ENCODE measurements at regions not wholly inside any gene's neighbourhood (a gene's known extent, or its start where the extent isn't known, plus 50 kb on each side); places are given as distances from the start of the nearest gene placed in this dataset.

- dilution Hi-C loops (cut with HindIII; ENCODE audit: low sequenced_read_pairs, unreplicated experiment), result no loop called here
- POLR2A ChIA-PET (ENCODE audit: unreplicated experiment), result no interaction called here
- H3K27me3 ChIP-seq (ENCODE audit: control insufficient read depth, insufficient read depth, low read length), result 0 out of 2 replicates have a peak, but pooled peaks cover 2% of the 10 kb centered on the region
Observed at GRCh38 chr9:86644675-86645034, 290.4 kb upstream of the TUT7 start.

More at GRCh38 chr9:86644675-86645034, 290.4 kb upstream of the TUT7 start:
- H2BK20ac ChIP-seq (ENCODE audit: low read depth, low read length), result no peak overlapping the region
- H3K79me1 ChIP-seq (ENCODE audit: low read depth in 1 of 2, low read length in 2 of 2), result no peaks in the 10 kb centered on the region
- no peak overlapping the region for H3K18ac ChIP-seq (ENCODE audit: low read depth, low read length)
- H4K5ac ChIP-seq (ENCODE audit: low read depth, low read length), result no peak overlapping the region
- no peak overlapping the region for H3K27ac ChIP-seq (ENCODE audit: insufficient read depth, low read length)
- in situ Hi-C loops (cut with MboI; ENCODE audit: low sequenced_read_pairs), result loop anchor here (25.0 kb wide), 1 partner anchor 293 kb away; the partner anchor contains the start of gene GAS1
- H2BK5ac ChIP-seq (ENCODE audit: low read depth, low read length, poor library complexity, severe bottlenecking), result no peak overlapping the region
- H2BK120ac ChIP-seq (ENCODE audit: low read depth, low read length), result no peak overlapping the region
- H2BK15ac ChIP-seq (ENCODE audit: low read depth, low read length), result no peak overlapping the region
- no peaks in the 10 kb centered on the region for H3K9me1 ChIP-seq (ENCODE audit: insufficient read depth, low read length)
- no peaks in the 10 kb centered on the region for H3K36me3 ChIP-seq (ENCODE audit: control insufficient read depth, insufficient read depth, low read length)
- no peak for DNase-seq
- H3K23ac ChIP-seq (ENCODE audit: low read depth, low read length), result no peak overlapping the region
- intact Hi-C loops (cut with micrococcal nuclease), result no loop called here
- H3K9me3 ChIP-seq (ENCODE audit: control insufficient read depth, insufficient read depth, low read length), result no peaks in the 10 kb centered on the region
- H3K4me3 ChIP-seq (ENCODE audit: insufficient read depth, low read depth, low read length), result no peak overlapping the region
- no peak overlapping the region for H4K91ac ChIP-seq (ENCODE audit: insufficient read depth, low read depth, low read length)
- no peak for ATAC-seq (ENCODE audit: low read depth)
- H4K8ac ChIP-seq (ENCODE audit: low read depth in 2 of 2, low read length in 2 of 2), result no peak overlapping the region
- H2AFZ ChIP-seq (replicated peaks; ENCODE audit: low read length, poor library complexity), result no peak overlapping the region
- no TSS peak for BruUV-seq (replicated peaks)
- no peak overlapping the region for H2AK9ac ChIP-seq (replicated peaks; ENCODE audit: low read depth, low read length, poor library complexity)
- H3K4ac ChIP-seq (ENCODE audit: low read depth, low read length), result no peak overlapping the region
- no peaks in the 10 kb centered on the region for H4K20me1 ChIP-seq (ENCODE audit: insufficient read depth, low read length)
- H3K4me1 ChIP-seq (ENCODE audit: control insufficient read depth, insufficient read depth, low read length), result no peaks in the 10 kb centered on the region; the same call in 1 of the 2 replicates
- WGBS, 2 experiments (ENCODE audit: extremely low coverage in 2 of 2, insufficient read length in 1 of 2), result 93% methylated on average over 2 of the region's 4 CpGs; no CpG with 5 or more reads in 1 of the 2 experiments
- TF ChIP-seq RCOR1 (IDR thresholded peaks at IDR 0.05; ENCODE audit: insufficient replicate concordance, low read length) (no peak), SMC3 (IDR thresholded peaks at IDR 0.05; ENCODE audit: low read depth, low read length) (no peak)
- no peak overlapping the region for H3K56ac ChIP-seq (ENCODE audit: extremely low read depth, insufficient read depth, low read length)
- CTCF ChIA-PET, result no interaction called here
- H3K14ac ChIP-seq (replicated peaks; ENCODE audit: low read depth, low read length), result no peak overlapping the region
- no peak overlapping the region for H3K4me2 ChIP-seq (ENCODE audit: low read depth, low read length)
- no peak overlapping the region for H2AK5ac ChIP-seq (ENCODE audit: low read depth, low read length)
- H3K9ac ChIP-seq (ENCODE audit: low read depth, low read length), result no peak overlapping the region
